H9 (cell line): ENCODE measurements at regions not wholly inside any gene's neighbourhood (a gene's known extent, or its start where the extent isn't known, plus 50 kb on each side); places are given as distances from the start of the nearest gene placed in this dataset.

ENCODE experiments used
- DNase-seq: peaks from one replicate; pipeline ENCODE4 v3.0.0-alpha.2; 2017
- H2AFZ ChIP-seq: one replicate; pipeline ENCODE4 v1.6.1; 2013; ENCODE audit warnings: mild to moderate bottlenecking, low read length, control low read depth, moderate library complexity
- H2AK5ac ChIP-seq: 2 replicates; pipeline ENCODE4 v1.6.1; 2013; ENCODE audit warnings: low read length, control low read depth, mixed read lengths; ENCODE audit not compliant: insufficient read length
- H2BK120ac ChIP-seq: one replicate; pipeline ENCODE4 v1.6.1; 2013; ENCODE audit warnings: low read depth, mild to moderate bottlenecking, low read length, control low read depth, inconsistent platforms; ENCODE audit not compliant: poor library complexity, severe bottlenecking
- H2BK12ac ChIP-seq: 2 replicates; pipeline ENCODE4 v1.6.1; 2013; ENCODE audit warnings: low read length, control low read depth, mixed read lengths, low read depth; ENCODE audit not compliant: insufficient read length
- H2BK15ac ChIP-seq: 2 replicates; pipeline ENCODE4 v1.6.1; 2013; ENCODE audit warnings: low read depth, low read length, control low read depth
- H2BK20ac ChIP-seq: one replicate; pipeline ENCODE4 v1.6.1; 2013; ENCODE audit warnings: low read depth, mild to moderate bottlenecking, low read length, control low read depth, inconsistent platforms; ENCODE audit not compliant: poor library complexity, severe bottlenecking
- H2BK5ac ChIP-seq: 2 replicates; pipeline ENCODE4 v1.6.1; 2013; ENCODE audit warnings: low read length, control low read depth, mixed read lengths; ENCODE audit not compliant: insufficient read length
- H3K14ac ChIP-seq: 2 replicates; pipeline ENCODE4 v1.6.1; 2013; ENCODE audit warnings: low read length, control low read depth; ENCODE audit not compliant: insufficient read depth
- H3K18ac ChIP-seq: 2 replicates; pipeline ENCODE4 v1.6.1; 2013; ENCODE audit warnings: low read depth, mild to moderate bottlenecking, mixed read lengths, low read length, control low read depth; ENCODE audit not compliant: insufficient read length
- H3K23ac ChIP-seq: 2 replicates; pipeline ENCODE4 v1.6.1; 2013; ENCODE audit warnings: low read length, control low read depth, mixed read lengths, low read depth; ENCODE audit not compliant: insufficient read length
- H3K23me2 ChIP-seq: 2 replicates; pipeline ENCODE4 v1.6.1; 2013; ENCODE audit warnings: low read depth, mild to moderate bottlenecking, mixed read lengths, low read length, control low read depth; ENCODE audit not compliant: insufficient read length, poor library complexity, severe bottlenecking
- H3K27ac ChIP-seq: 2 replicates; pipeline ENCODE4 v1.5.1; 2013; ENCODE audit warnings: low read length, control low read depth, mixed read lengths, low read depth; ENCODE audit not compliant: insufficient read length
- H3K27me3 ChIP-seq: 2 replicates; pipeline ENCODE4 v1.6.1; 2013; ENCODE audit warnings: low read length, control low read depth, inconsistent platforms; ENCODE audit not compliant: insufficient read depth
- H3K4ac ChIP-seq: 2 replicates; pipeline ENCODE4 v1.6.1; 2013; ENCODE audit warnings: low read depth, mild to moderate bottlenecking, control low read depth, inconsistent platforms, low read length, moderate library complexity
- H3K4me1 ChIP-seq: 2 replicates; pipeline ENCODE4 v1.6.1; 2013; ENCODE audit warnings: low read length, control low read depth, inconsistent platforms; ENCODE audit not compliant: insufficient read depth
- H3K4me2 ChIP-seq: 2 replicates; pipeline ENCODE4 v1.6.1; 2013; ENCODE audit warnings: low read length, control low read depth, mixed read lengths; ENCODE audit not compliant: insufficient read length, insufficient read depth
- H3K56ac ChIP-seq: 2 replicates; pipeline ENCODE4 v1.6.1; 2013; ENCODE audit warnings: low read depth, mild to moderate bottlenecking, mixed read lengths, low read length, control low read depth; ENCODE audit not compliant: insufficient read length
- H3K79me1 ChIP-seq: 2 replicates; pipeline ENCODE4 v1.6.1; 2013; ENCODE audit warnings: low read depth, mild to moderate bottlenecking, moderate library complexity, low read length, control low read depth, inconsistent platforms; ENCODE audit not compliant: insufficient read depth, poor library complexity, severe bottlenecking
- H3K79me2 ChIP-seq: 2 replicates; pipeline ENCODE4 v1.6.1; 2013; ENCODE audit warnings: low read length, control low read depth, inconsistent platforms; ENCODE audit not compliant: insufficient read depth
- H3K9ac ChIP-seq: 2 replicates; pipeline ENCODE4 v1.6.1; 2013; ENCODE audit warnings: low read length, control low read depth, mixed read lengths; ENCODE audit not compliant: insufficient read length; ENCODE audit errors: extremely low read depth
- H3K9me3 ChIP-seq: one replicate; pipeline ENCODE4 v1.6.1; 2013; ENCODE audit warnings: low read depth, low read length, inconsistent platforms; ENCODE audit not compliant: control insufficient read depth
- H3T11ph ChIP-seq: one replicate; pipeline ENCODE4 v1.6.1; 2013; ENCODE audit warnings: mild to moderate bottlenecking, low read length, control low read depth, inconsistent platforms
- H4K20me1 ChIP-seq: one replicate; pipeline ENCODE4 v1.6.1; 2013; ENCODE audit not compliant: control insufficient read depth, insufficient read length, insufficient read depth
- H4K5ac ChIP-seq: 2 replicates; pipeline ENCODE4 v1.6.1; 2013; ENCODE audit warnings: low read depth, mild to moderate bottlenecking, mixed read lengths, low read length, control low read depth; ENCODE audit not compliant: insufficient read length
- H4K8ac ChIP-seq: replicated peaks from 2 replicates; pipeline ENCODE4 v1.6.1; 2013; ENCODE audit warnings: low read length, control low read depth, mixed read lengths, low read depth; ENCODE audit not compliant: insufficient read length
- H4K91ac ChIP-seq: 2 replicates; pipeline ENCODE4 v1.6.1; 2013; ENCODE audit warnings: low read depth, mild to moderate bottlenecking, moderate library complexity, mixed read lengths, low read length, control low read depth; ENCODE audit not compliant: insufficient read length
- H3K27ac Mint-ChIP-seq, 3 experiments: 2 replicates in 2 of 3; 3 replicates in 1 of 3; pipeline ENCODE4 v1.8.0; 2020 to 2021; ENCODE audit warnings: mixed read lengths in 3 of 3, mild to moderate bottlenecking in 1 of 3, moderate library complexity in 1 of 3
- H3K27me3 Mint-ChIP-seq: 2 replicates; pipeline ENCODE4 v1.8.0; 2021; ENCODE audit warnings: low read depth, mild to moderate bottlenecking, moderate library complexity, mixed read lengths
- H3K36me3 Mint-ChIP-seq, 3 experiments: 2 replicates in 2 of 3; 3 replicates in 1 of 3; pipeline ENCODE4 v1.8.0; 2020 to 2021; ENCODE audit warnings: low read depth in 3 of 3, mixed read lengths in 3 of 3; ENCODE audit not compliant: insufficient read depth in 1 of 3
- H3K4me1 Mint-ChIP-seq, 2 experiments: 2 replicates each; pipeline ENCODE4 v1.8.0; 2020; ENCODE audit warnings: mixed read lengths in 2 of 2
- H3K4me3 Mint-ChIP-seq, 2 experiments: 2 replicates in 1 of 2; 3 replicates in 1 of 2; pipeline ENCODE4 v1.8.0; 2020 to 2021; ENCODE audit warnings: mild to moderate bottlenecking in 2 of 2, mixed read lengths in 2 of 2, moderate library complexity in 1 of 2
- H3K9me3 Mint-ChIP-seq, 2 experiments: 2 replicates in 1 of 2; 3 replicates in 1 of 2; pipeline ENCODE4 v1.8.0; 2020; ENCODE audit warnings: mild to moderate bottlenecking in 2 of 2, mixed read lengths in 2 of 2, moderate library complexity in 1 of 2
- CTCF ChIP-seq: fragments of 200-600 bp; sonication (generic); conservative IDR thresholded peaks from 3 replicates; pipeline ENCODE4 v1.8.0; 2021; ENCODE audit warnings: antibody characterized with exemption, mild to moderate bottlenecking

GRCh38 chr5:159713254-159713653 is 203.0 kb upstream of the ADRA1B start:
- Histone ChIP-seq H2AFZ (no peak overlapping the region), H3K4me2 (no peak overlapping the region), H4K20me1 (no peaks in the 10 kb centered on the region), H3K23ac (no peak overlapping the region), H3K79me1 (no peaks in the 10 kb centered on the region), H2BK12ac (no peak overlapping the region), H3K14ac (no peak overlapping the region), H2BK20ac (no peak overlapping the region), H2BK120ac (no peak overlapping the region), H3K4me1 (no peaks in the 10 kb centered on the region), H3K27ac (no peak overlapping the region), H3K18ac (no peak overlapping the region), H4K8ac (no peak overlapping the region), H3T11ph (no peak overlapping the region), H2BK15ac (no peak overlapping the region), H3K23me2 (no peaks in the 10 kb centered on the region), H4K5ac (no peak overlapping the region), H3K9me3 (no peaks in the 10 kb centered on the region), H3K9ac (no peak overlapping the region), H3K4ac (no peak overlapping the region), H3K79me2 (no peaks in the 10 kb centered on the region), H2BK5ac (no peak overlapping the region), H2AK5ac (no peak overlapping the region), H4K91ac (no peak overlapping the region), H3K56ac (no peak overlapping the region), H3K27me3 (no peaks in the 10 kb centered on the region)
- H3K4me3 Mint-ChIP-seq: no peak overlapping the region
- H3K36me3 Mint-ChIP-seq: peaks cover 0 to 6% (median 0%) of the 10 kb centered on the region in 3 experiments; a peak in 2 of 7 replicates
- no peaks in the 10 kb centered on the region; a peak in 1 of 4 replicates for H3K4me1 Mint-ChIP-seq
- no peak for DNase-seq
- no peak overlapping the region for H3K27ac Mint-ChIP-seq
- peaks cover 8 to 9% of the 10 kb centered on the region in 2 experiments for H3K9me3 Mint-ChIP-seq
- TF ChIP-seq CTCF: no peak
- H3K27me3 Mint-ChIP-seq: no peaks in the 10 kb centered on the region; the same call in 1 of the 2 replicates
